GM23248 (cell line): ENCODE measurements at regions not wholly inside any gene's neighbourhood (a gene's known extent, or its start where the extent isn't known, plus 50 kb on each side); places are given as distances from the start of the nearest gene placed in this dataset.
"Not testable (repeated sequence)": the region's sequence is repeated elsewhere in the genome, so short reads cannot be mapped to it uniquely, and the experiment has no call there.

Source experiments
- DNase-seq: peaks from one replicate; pipeline ENCODE4 v3.0.0-alpha.2; 2015
- H2AFZ ChIP-seq: fragments of 200-600 bp; sonication (generic); 2 replicates; pipeline ENCODE4 v1.6.1; 2016; ENCODE audit warnings: antibody characterized with exemption
- H3F3A ChIP-seq: fragments of 200-600 bp; sonication (generic); 2 replicates; pipeline ENCODE4 v1.6.1; 2016; ENCODE audit warnings: mild to moderate bottlenecking, antibody characterized with exemption, mixed run types; ENCODE audit not compliant: insufficient read depth
- H3K27ac ChIP-seq: fragments of 200-600 bp; sonication (generic); 2 replicates; pipeline ENCODE4 v1.5.1; 2016; ENCODE audit warnings: mild to moderate bottlenecking
- H3K27me3 ChIP-seq: fragments of 200-600 bp; sonication (generic); replicated peaks from 2 replicates; pipeline ENCODE4 v1.6.1; 2016; ENCODE audit warnings: mild to moderate bottlenecking; ENCODE audit not compliant: insufficient read depth
- H3K36me3 ChIP-seq: fragments of 200-600 bp; sonication (generic); 2 replicates; pipeline ENCODE4 v1.6.1; 2016; ENCODE audit warnings: low read depth, mild to moderate bottlenecking
- H3K4me1 ChIP-seq: fragments of 200-600 bp; sonication (generic); 2 replicates; pipeline ENCODE4 v1.6.1; 2016; ENCODE audit warnings: mild to moderate bottlenecking; ENCODE audit not compliant: insufficient read depth
- H3K4me2 ChIP-seq: fragments of 200-600 bp; sonication (generic); one replicate; pipeline ENCODE4 v1.6.1; 2016; ENCODE audit warnings: mild to moderate bottlenecking; ENCODE audit not compliant: unreplicated experiment
- H3K4me3 ChIP-seq: fragments of 200-600 bp; sonication (generic); 2 replicates; pipeline ENCODE4 v1.5.1; 2016; ENCODE audit warnings: mild to moderate bottlenecking
- H3K79me2 ChIP-seq: fragments of 200-600 bp; sonication (generic); 2 replicates; pipeline ENCODE4 v1.6.1; 2016; ENCODE audit warnings: mild to moderate bottlenecking; ENCODE audit not compliant: insufficient read depth
- H3K9ac ChIP-seq: fragments of 200-600 bp; sonication (generic); 2 replicates; pipeline ENCODE4 v1.6.1; 2016; ENCODE audit warnings: mild to moderate bottlenecking
- H3K9me2 ChIP-seq: fragments of 200-600 bp; sonication (generic); 2 replicates; pipeline ENCODE4 v1.6.1; 2016; ENCODE audit warnings: mixed run types, mild to moderate bottlenecking, moderate library complexity; ENCODE audit not compliant: insufficient read depth
- H3K9me3 ChIP-seq: fragments of 200-600 bp; sonication (generic); one replicate; pipeline ENCODE4 v1.6.1; 2017; ENCODE audit warnings: low read depth
- H4K20me1 ChIP-seq: fragments of 200-600 bp; sonication (generic); 2 replicates; pipeline ENCODE4 v1.6.0; 2016; ENCODE audit not compliant: insufficient read depth
- WGBS, 2 experiments: methylation state at CpG; one replicate each; pipeline ENCODE4 v1.1.6; 2015 to 2017; ENCODE audit warnings: low lambda C conversion rate in 2 of 2, low coverage in 1 of 2; ENCODE audit errors: missing lambda C conversion rate in 2 of 2; 5-methylcytosine and 5-hydroxymethylcytosine counted together
- in situ Hi-C: fragments of 300-500 bp; cut with MboI; formaldehyde crosslinking; loops from 2 replicates; pipeline ENCODE4 v1.15.0; 2020

- no CpG with 5 or more reads among the region's 1 CpG for WGBS, 2 experiments
- H3K9me2 ChIP-seq, H3F3A ChIP-seq, H4K20me1 ChIP-seq, H3K4me3 ChIP-seq, H2AFZ ChIP-seq, H3K4me2 ChIP-seq, H3K9me3 ChIP-seq, H3K27me3 ChIP-seq, in situ Hi-C loops, DNase-seq, H3K79me2 ChIP-seq, H3K9ac ChIP-seq, H3K4me1 ChIP-seq, H3K27ac ChIP-seq, H3K36me3 ChIP-seq: not testable (repeated sequence)
Measured at GRCh38 chr7:9919-10318, 182.5 kb upstream of the FAM20C start.

GRCh38 chr7:32565-33280, 159.6 kb upstream of the FAM20C start:
- in situ Hi-C loops = not testable (repeated sequence)
- 66 to 77% methylated on average over 6 to 10 of the region's 20 CpGs for WGBS, 2 experiments

GRCh38 chr7:35121-35541, 157.2 kb upstream of the FAM20C start:
- H3K9me3 ChIP-seq, H3K4me2 ChIP-seq, H3K9ac ChIP-seq, H4K20me1 ChIP-seq, H3K9me2 ChIP-seq, in situ Hi-C loops, H2AFZ ChIP-seq, DNase-seq, H3K36me3 ChIP-seq, H3K27ac ChIP-seq, H3F3A ChIP-seq, H3K79me2 ChIP-seq, H3K27me3 ChIP-seq, H3K4me1 ChIP-seq, H3K4me3 ChIP-seq: not testable (repeated sequence)
- 67 to 73% methylated on average over 4 of the region's 9 CpGs for WGBS, 2 experiments

More at GRCh38 chr7:32565-33280, 159.6 kb upstream of the FAM20C start:
- not testable (repeated sequence) for H3K79me2 ChIP-seq, H3K36me3 ChIP-seq, H3K9me2 ChIP-seq, H4K20me1 ChIP-seq, H3K4me1 ChIP-seq, H3F3A ChIP-seq, H3K27ac ChIP-seq, H3K4me3 ChIP-seq, H3K9me3 ChIP-seq, DNase-seq, H3K9ac ChIP-seq, H3K27me3 ChIP-seq, H2AFZ ChIP-seq, H3K4me2 ChIP-seq

- H3K9me2 ChIP-seq, H3K27me3 ChIP-seq, H3F3A ChIP-seq, H2AFZ ChIP-seq, H3K4me3 ChIP-seq, H3K9ac ChIP-seq, H3K9me3 ChIP-seq, H3K27ac ChIP-seq, H3K36me3 ChIP-seq, H3K4me2 ChIP-seq, H3K79me2 ChIP-seq, in situ Hi-C loops, H4K20me1 ChIP-seq, H3K4me1 ChIP-seq, DNase-seq: not testable (repeated sequence)
- WGBS, 2 experiments = no CpG with 5 or more reads among the region's 4 CpGs
Measured at GRCh38 chr7:36539-36938, 155.8 kb upstream of the FAM20C start.

- H4K20me1 ChIP-seq, H3K4me2 ChIP-seq, H3K27me3 ChIP-seq, H3K9ac ChIP-seq, H2AFZ ChIP-seq, H3K27ac ChIP-seq, H3K9me2 ChIP-seq, in situ Hi-C loops, H3K79me2 ChIP-seq, H3K9me3 ChIP-seq, DNase-seq, H3F3A ChIP-seq, H3K4me1 ChIP-seq, H3K36me3 ChIP-seq, H3K4me3 ChIP-seq: not testable (repeated sequence)
- WGBS, 2 experiments = 89 to 93% methylated on average over 9 to 10 of the region's 10 CpGs
Measured at GRCh38 chr7:37656-38055, 154.7 kb upstream of the FAM20C start.

- WGBS, 2 experiments = 7 to 23% methylated on average over 3 of the region's 4 CpGs
- in situ Hi-C loops, H3K9ac ChIP-seq: not testable (repeated sequence)
Measured at GRCh38 chr7:38444-38843, 153.9 kb upstream of the FAM20C start.

GRCh38 chr7:39984-40740, 152.2 kb upstream of the FAM20C start:
- H2AFZ ChIP-seq, H4K20me1 ChIP-seq, H3F3A ChIP-seq, DNase-seq, H3K9ac ChIP-seq, H3K4me2 ChIP-seq, H3K36me3 ChIP-seq, in situ Hi-C loops, H3K79me2 ChIP-seq, H3K4me1 ChIP-seq, H3K9me3 ChIP-seq, H3K9me2 ChIP-seq, H3K27me3 ChIP-seq, H3K4me3 ChIP-seq, H3K27ac ChIP-seq: not testable (repeated sequence)
- 83 to 85% methylated on average over 4 of the region's 5 CpGs for WGBS, 2 experiments

More at GRCh38 chr7:38444-38843, 153.9 kb upstream of the FAM20C start:
- not testable (repeated sequence) for H3F3A ChIP-seq, H3K27ac ChIP-seq, H3K4me1 ChIP-seq, H3K9me2 ChIP-seq, H3K27me3 ChIP-seq, H3K36me3 ChIP-seq, H3K4me3 ChIP-seq, H4K20me1 ChIP-seq, H3K9me3 ChIP-seq, DNase-seq, H3K79me2 ChIP-seq, H2AFZ ChIP-seq, H3K4me2 ChIP-seq
